H1 (cell line): ENCODE measurements at regions not wholly inside any gene's neighbourhood (a gene's known extent, or its start where the extent isn't known, plus 50 kb on each side); places are given as distances from the start of the nearest gene placed in this dataset.

ENCODE experiments used
- CTBP2 ChIP-seq: IDR thresholded peaks from 2 replicates; pipeline ENCODE4 v1.7.0; 2011; ENCODE audit warnings: borderline replicate concordance, mild to moderate bottlenecking, moderate library complexity, mixed read lengths, low read length; ENCODE audit not compliant: insufficient read depth, insufficient read length
- CTCF ChIP-seq, 3 experiments: IDR thresholded peaks; 1 replicate in 2 of 3; 2 replicates in 1 of 3; pipeline versions ENCODE4 v1.5.1 to v1.6.1; 2011; ENCODE audit warnings: low read length in 3 of 3, mild to moderate bottlenecking in 3 of 3, inconsistent platforms in 2 of 3, low read depth in 1 of 3, moderate library complexity in 1 of 3; ENCODE audit not compliant: insufficient read depth in 1 of 3; ENCODE audit errors: control extremely low read depth in 1 of 3
- EZH2 ChIP-seq: fragments of 200-600 bp; sonication (generic); IDR thresholded peaks from 2 replicates; pipeline ENCODE4 v1.7.1; 2012; ENCODE audit warnings: low read depth, mild to moderate bottlenecking, moderate library complexity, low read length, inconsistent platforms; ENCODE audit not compliant: severe bottlenecking
- GABPA ChIP-seq: IDR thresholded peaks from 2 replicates; pipeline ENCODE4 v1.6.1; 2011; ENCODE audit warnings: mild to moderate bottlenecking, low read length, moderate library complexity, borderline replicate concordance; ENCODE audit not compliant: insufficient read depth
- POLR2AphosphoS5 ChIP-seq: IDR thresholded peaks from 2 replicates; pipeline ENCODE4 v1.6.1; 2011; ENCODE audit warnings: low read depth, low read length
- RAD21 ChIP-seq, 2 experiments: IDR thresholded peaks in 1 of 2; conservative IDR thresholded peaks in 1 of 2; 2 replicates each; pipeline ENCODE4 v1.6.1; 2011; ENCODE audit warnings: low read depth in 2 of 2, low read length in 2 of 2, improper control_type of control experiment in 1 of 2, inconsistent platforms in 1 of 2, mild to moderate bottlenecking in 1 of 2, moderate library complexity in 1 of 2
- RXRA ChIP-seq: IDR thresholded peaks from 2 replicates; pipeline ENCODE4 v1.6.1; 2011; ENCODE audit warnings: low read depth, mild to moderate bottlenecking, low read length, moderate library complexity; ENCODE audit not compliant: insufficient read depth
- SAP30 ChIP-seq: fragments of 300-600 bp; sonication (generic); IDR thresholded peaks from 2 replicates; pipeline ENCODE4 v1.7.1; 2012; ENCODE audit warnings: low read length, moderate library complexity, mild to moderate bottlenecking, inconsistent platforms; ENCODE audit not compliant: insufficient read depth, insufficient replicate concordance
- SP4 ChIP-seq: IDR thresholded peaks from 2 replicates; pipeline ENCODE4 v1.6.1; 2012; ENCODE audit warnings: low read length, inconsistent platforms
- SUZ12 ChIP-seq: fragments of 200-600 bp; sonication (generic); IDR thresholded peaks from 2 replicates; pipeline ENCODE4 v1.6.1; 2012; ENCODE audit warnings: mild to moderate bottlenecking, inconsistent platforms, low read length, moderate library complexity, mixed read lengths
- TAF7 ChIP-seq: optimal IDR thresholded peaks from 2 replicates; pipeline ENCODE3; 2011; ENCODE audit warnings: low read depth, mild to moderate bottlenecking, inconsistent platforms, low read length, moderate library complexity, borderline replicate concordance
- ZNF274 ChIP-seq: IDR thresholded peaks from 2 replicates; pipeline ENCODE4 v1.7.0; 2012; ENCODE audit warnings: low read length, borderline replicate concordance; ENCODE audit errors: extremely low read depth

GRCh38 chr10:31101123-31101522 is 69.5 kb upstream of the ZNF438 start:
- no peak for TF ChIP-seq CTCF (IDR thresholded peaks at IDR 0.05; ENCODE audit: control extremely low read depth in 1 of 3, insufficient read depth in 1 of 3, low read depth in 1 of 3, low read length in 3 of 3)
- TF ChIP-seq ZNF274, result no peak
- no peak for TF ChIP-seq GABPA
- no peak for TF ChIP-seq TAF7
- TF ChIP-seq RAD21 (IDR thresholded peaks at IDR 0.05 in 1 of 2, conservative IDR thresholded peaks at IDR 0.05 in 1 of 2; ENCODE audit: low read depth in 2 of 2, low read length in 2 of 2), result no peak
- TF ChIP-seq EZH2, result no peak
- TF ChIP-seq SP4, result no peak
- TF ChIP-seq SAP30, result no peak
- TF ChIP-seq POLR2AphosphoS5, result no peak
- TF ChIP-seq SUZ12, result no peak
- TF ChIP-seq RXRA, result no peak
- no peak for TF ChIP-seq CTBP2
